HCT116 (cell line): ENCODE measurements at regions not wholly inside any gene's neighbourhood (a gene's known extent, or its start where the extent isn't known, plus 50 kb on each side); places are given as distances from the start of the nearest gene placed in this dataset.

Experiments used
- ATAC-seq: fragments of 200-7000 bp; cut with Tn5 transposase; 2 replicates; pipeline ENCODE4 v1.9.1; 2020; ENCODE audit warnings: mild to moderate bottlenecking, moderate library complexity
- BruUV-seq: library from RNA; stranded (reverse); fragments of 400-500 nt; replicated peaks from 2 replicates; lab custom pipeline; 2021; lab: Mats Ljungman, UMichigan
- CTCF ChIA-PET: fragments of 300-600 bp; sonication (Branson Sonifier 250); formaldehyde crosslinking; loops from one replicate; lab custom pipeline; 2021; ENCODE audit warnings: antibody characterized with exemption; lab: Charles Lee
- POLR2A ChIA-PET: fragments of 300-600, 350-600 bp; sonication (Branson Sonifier 250); formaldehyde crosslinking; loops from one replicate; lab custom pipeline; 2021; ENCODE audit warnings: antibody characterized with exemption; lab: Charles Lee
- RAD21 ChIA-PET, 2 experiments: fragments of 300-600 bp; sonication (Branson Sonifier 250); formaldehyde crosslinking; loops; one replicate each; lab custom pipeline; 2023; ENCODE audit warnings: low total read pairs in 2 of 2; ENCODE audit not compliant: uncharacterized antibody in 2 of 2, unreplicated experiment in 2 of 2, low non-redundant PET in 1 of 2; lab: Charles Lee
- DNase-seq: peaks from one replicate; pipeline ENCODE4 v3.0.0-alpha.2; 2010; ENCODE audit warnings: low read depth, low spot score
- H2AFZ ChIP-seq: fragments of 200-600 bp; shearing (Covaris generic), sonication (generic); 2 replicates; pipeline ENCODE4 v1.6.1; 2017; ENCODE audit warnings: low read depth, mixed run types, mixed read lengths, antibody characterized with exemption, low read length; ENCODE audit not compliant: poor library complexity, severe bottlenecking
- H3K27ac ChIP-seq: 2 replicates; pipeline ENCODE4 v1.5.1; 2012; ENCODE audit warnings: low read depth, low read length
- H3K27me3 ChIP-seq: fragments of 200-600 bp; sonication (generic); 2 replicates; pipeline ENCODE4 v1.6.1; 2016; ENCODE audit warnings: mixed run types, low read length, mixed read lengths; ENCODE audit not compliant: insufficient read depth
- H3K36me3 ChIP-seq, 2 experiments: fragments of 200-500 bp in 1 of 2; fragments of 200-600 bp in 1 of 2; sonication (Bioruptor generic) in 1 of 2; sonication (generic) in 1 of 2; 2 replicates each; pipeline versions ENCODE4 v1.5.1 to v1.6.1; 2014 to 2016; ENCODE audit warnings: low read length in 2 of 2, inconsistent platforms in 1 of 2, mixed read lengths in 1 of 2, mixed run types in 1 of 2; ENCODE audit not compliant: insufficient read depth in 2 of 2, control insufficient read depth in 1 of 2
- H3K4me1 ChIP-seq, 2 experiments: fragments of 200-600 bp in 1 of 2; sonication (generic) in 1 of 2; 2 replicates each; pipeline versions ENCODE4 v1.5.1 to v1.6.1; 2012 to 2017; ENCODE audit warnings: low read length in 2 of 2, inconsistent platforms in 1 of 2, mild to moderate bottlenecking in 1 of 2, mixed read lengths in 1 of 2, mixed run types in 1 of 2, moderate library complexity in 1 of 2; ENCODE audit not compliant: insufficient read depth in 2 of 2, control insufficient read depth in 1 of 2
- H3K4me2 ChIP-seq: fragments of 200-600 bp; sonication (generic); 2 replicates; pipeline ENCODE4 v1.6.1; 2017; ENCODE audit warnings: mixed run types, low read length, mixed read lengths
- H3K4me3 ChIP-seq, 2 experiments: fragments of 200-600 bp in 1 of 2; sonication (generic) in 1 of 2; replicated peaks in 1 of 2; 2 replicates each; pipeline ENCODE4 v1.5.1; 2011 to 2016; ENCODE audit warnings: low read length in 2 of 2, control low read depth in 1 of 2, low read depth in 1 of 2, mild to moderate bottlenecking in 1 of 2, mixed read lengths in 1 of 2, mixed run types in 1 of 2
- H3K79me2 ChIP-seq: fragments of 200-600 bp; sonication (generic); 2 replicates; pipeline ENCODE4 v1.6.1; 2017; ENCODE audit warnings: mild to moderate bottlenecking, mixed run types, low read length, moderate library complexity, mixed read lengths; ENCODE audit not compliant: insufficient read depth
- H3K9ac ChIP-seq: fragments of 200-600 bp; sonication (generic); 2 replicates; pipeline ENCODE4 v1.6.1; 2016; ENCODE audit warnings: low read length, mixed read lengths
- H3K9me2 ChIP-seq: fragments of 200-600 bp; sonication (generic), shearing (Covaris generic); 2 replicates; pipeline ENCODE4 v1.6.1; 2017; ENCODE audit warnings: mixed run types, mild to moderate bottlenecking, moderate library complexity; ENCODE audit not compliant: insufficient read depth
- H3K9me3 ChIP-seq, 2 experiments: fragments of 200-500 bp in 1 of 2; fragments of 200-600 bp in 1 of 2; sonication (Bioruptor generic) in 1 of 2; sonication (generic) in 1 of 2; 2 replicates each; pipeline ENCODE4 v1.6.1; 2014 to 2017; ENCODE audit warnings: low read length in 2 of 2, mixed read lengths in 2 of 2, inconsistent platforms in 1 of 2, low read depth in 1 of 2, mild to moderate bottlenecking in 1 of 2, mixed run types in 1 of 2, moderate library complexity in 1 of 2; ENCODE audit not compliant: control insufficient read depth in 1 of 2, insufficient read depth in 1 of 2
- H4K20me1 ChIP-seq: fragments of 200-600 bp; sonication (generic), shearing (Covaris generic); 2 replicates; pipeline ENCODE4 v1.6.1; 2017; ENCODE audit warnings: mixed run types, mild to moderate bottlenecking, moderate library complexity; ENCODE audit not compliant: insufficient read depth
- CBX3 ChIP-seq: IDR thresholded peaks from 2 replicates; pipeline ENCODE4 v1.6.1; 2012; ENCODE audit warnings: low read depth
- CEBPB ChIP-seq: IDR thresholded peaks from 2 replicates; pipeline ENCODE4 v1.6.1; 2012; ENCODE audit warnings: low read depth
- EGR1 ChIP-seq: IDR thresholded peaks from 2 replicates; pipeline ENCODE4 v1.6.1; 2012; ENCODE audit warnings: low read depth
- ELF1 ChIP-seq: IDR thresholded peaks from 2 replicates; pipeline ENCODE4 v1.6.1; 2012; ENCODE audit warnings: low read depth, borderline replicate concordance
- EZH2 ChIP-seq: fragments of 200-600 bp; sonication (generic); IDR thresholded peaks from 2 replicates; pipeline ENCODE4 v1.6.1; 2017; ENCODE audit warnings: antibody characterized with exemption, mixed run types
- FOSL1 ChIP-seq: IDR thresholded peaks from 2 replicates; pipeline ENCODE4 v1.6.1; 2012; ENCODE audit warnings: low read depth
- POLR2A ChIP-seq: IDR thresholded peaks from 2 replicates; pipeline ENCODE4 v1.7.0; 2011; ENCODE audit warnings: borderline replicate concordance; ENCODE audit not compliant: insufficient read depth, insufficient read length; ENCODE audit errors: extremely low read depth
- POLR2AphosphoS5 ChIP-seq: IDR thresholded peaks from 2 replicates; pipeline ENCODE4 v1.6.1; 2011; ENCODE audit warnings: mild to moderate bottlenecking, low read depth, low read length, moderate library complexity
- RAD21 ChIP-seq: IDR thresholded peaks from 2 replicates; pipeline ENCODE4 v1.6.1; 2012; ENCODE audit warnings: low read depth, mild to moderate bottlenecking
- TCF7L2 ChIP-seq: IDR thresholded peaks from 2 replicates; pipeline ENCODE4 v1.7.0; 2011; ENCODE audit warnings: borderline replicate concordance, inconsistent platforms; ENCODE audit not compliant: insufficient read depth, insufficient read length; ENCODE audit errors: extremely low read depth
- YY1 ChIP-seq: IDR thresholded peaks from 2 replicates; pipeline ENCODE4 v1.6.1; 2011; ENCODE audit warnings: low read length, low read depth, moderate library complexity, mild to moderate bottlenecking; ENCODE audit not compliant: insufficient replicate concordance; ENCODE audit errors: extremely low read depth
- ZFX ChIP-seq: fragments of 450-650 bp; IDR thresholded peaks from 2 replicates; pipeline ENCODE4 v1.6.1; 2017
- ZNF274 ChIP-seq: fragments of 200-500 bp; sonication (Bioruptor generic); IDR thresholded peaks from 2 replicates; pipeline ENCODE4 v1.6.1; 2014; ENCODE audit warnings: mild to moderate bottlenecking, low read depth, low read length, inconsistent platforms
- intact Hi-C: fragments of 100-400 bp; cut with micrococcal nuclease; formaldehyde crosslinking; loops from 2 replicates; pipeline ENCODE4 v1.10.0; 2022
- TF ChIP-seq, protein P1 (sequence below): IDR thresholded peaks from 2 replicates; pipeline ENCODE4 v1.6.1; 2012; ENCODE audit warnings: low read depth
- TF ChIP-seq, protein P2 (sequence below): IDR thresholded peaks from 2 replicates; pipeline ENCODE4 v1.6.1; 2011; ENCODE audit warnings: mild to moderate bottlenecking, low read length, moderate library complexity; ENCODE audit not compliant: insufficient replicate concordance; ENCODE audit errors: extremely low read depth
- TF ChIP-seq, protein P3 (sequence below): IDR thresholded peaks from 2 replicates; pipeline ENCODE4 v1.6.1; 2012

DNA sequence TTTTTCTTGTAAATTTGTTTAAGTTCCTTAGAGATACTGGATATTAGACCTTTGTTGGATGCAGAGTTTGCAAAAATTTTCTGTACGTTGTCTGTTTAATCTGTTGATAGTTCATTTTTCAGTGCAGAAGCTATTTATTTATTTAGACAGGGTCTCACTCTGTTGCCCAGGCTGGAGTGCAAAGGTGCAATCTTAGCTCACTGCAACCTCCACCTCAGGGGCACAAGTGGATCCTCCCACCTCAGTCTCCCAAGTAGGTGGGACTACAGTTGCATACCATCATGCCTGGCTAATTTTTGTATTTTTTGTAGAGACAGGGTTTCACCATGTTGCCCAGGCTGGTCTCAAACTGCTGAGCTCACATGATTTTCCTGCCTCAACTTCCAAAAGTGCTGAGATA, 568.2 kb upstream of the REG3G start:
- H3K27me3 ChIP-seq: no peaks in the 10 kb centered on the region
- no peaks in the 10 kb centered on the region for H3K9me2 ChIP-seq
- H3K36me3 ChIP-seq: no peaks in the 10 kb centered on the region
- ChIA-PET RAD21 (no interaction called here), CTCF (no interaction called here), POLR2A (no interaction called here)
- H3K27ac ChIP-seq: no peak overlapping the region
- DNase-seq (no peak), ATAC-seq (no peak)
- intact Hi-C loops: no loop called here
- H4K20me1 ChIP-seq: no peaks in the 10 kb centered on the region
- no peaks in the 10 kb centered on the region for H3K79me2 ChIP-seq
- no peak overlapping the region for H3K4me2 ChIP-seq
- TF ChIP-seq CBX3 (no peak), ELF1 (no peak), ZFX (no peak)
- peaks cover 4 to 11% of the 10 kb centered on the region in 2 experiments; a peak in 2 of 4 replicates for H3K9me3 ChIP-seq
- H3K4me3 ChIP-seq: no peak overlapping the region
- H2AFZ ChIP-seq: no peak overlapping the region
- no TSS peak for BruUV-seq
- H3K4me1 ChIP-seq: no peaks in the 10 kb centered on the region
- H3K9ac ChIP-seq: no peak overlapping the region

DNA sequence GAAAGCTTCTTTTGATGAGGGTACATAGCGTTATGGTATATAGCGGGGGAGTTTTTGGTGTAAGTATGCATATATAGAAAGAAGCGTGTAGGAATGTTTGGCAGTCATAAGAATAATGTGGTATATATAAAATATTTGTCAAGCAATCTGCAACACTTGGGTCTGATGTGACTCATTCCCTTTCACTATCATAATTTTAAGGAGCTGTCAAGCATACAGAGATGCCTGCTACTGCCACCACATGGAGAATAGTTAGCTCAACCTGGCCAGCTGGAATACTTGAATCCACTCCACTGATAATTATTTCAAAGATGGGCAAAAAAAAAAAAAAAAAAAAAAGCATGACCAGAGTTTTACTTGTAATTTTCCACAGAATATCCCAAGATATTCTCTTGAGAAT, 559.8 kb upstream of the REG3G start:
- CTCF ChIA-PET: no interaction called here
- POLR2A ChIA-PET: no interaction called here
- no peak for DNase-seq
- TF ChIP-seq ZNF274: no peak
- no peak for TF ChIP-seq YY1
- TF ChIP-seq TCF7L2: no peak
- no peak for TF ChIP-seq EGR1
- no peak for TF ChIP-seq CEBPB
- no peak for TF ChIP-seq POLR2A
- no peak for TF ChIP-seq RAD21
- no peak for TF ChIP-seq EZH2
- TF ChIP-seq CBX3: no peak
- TF ChIP-seq, protein P1, sequence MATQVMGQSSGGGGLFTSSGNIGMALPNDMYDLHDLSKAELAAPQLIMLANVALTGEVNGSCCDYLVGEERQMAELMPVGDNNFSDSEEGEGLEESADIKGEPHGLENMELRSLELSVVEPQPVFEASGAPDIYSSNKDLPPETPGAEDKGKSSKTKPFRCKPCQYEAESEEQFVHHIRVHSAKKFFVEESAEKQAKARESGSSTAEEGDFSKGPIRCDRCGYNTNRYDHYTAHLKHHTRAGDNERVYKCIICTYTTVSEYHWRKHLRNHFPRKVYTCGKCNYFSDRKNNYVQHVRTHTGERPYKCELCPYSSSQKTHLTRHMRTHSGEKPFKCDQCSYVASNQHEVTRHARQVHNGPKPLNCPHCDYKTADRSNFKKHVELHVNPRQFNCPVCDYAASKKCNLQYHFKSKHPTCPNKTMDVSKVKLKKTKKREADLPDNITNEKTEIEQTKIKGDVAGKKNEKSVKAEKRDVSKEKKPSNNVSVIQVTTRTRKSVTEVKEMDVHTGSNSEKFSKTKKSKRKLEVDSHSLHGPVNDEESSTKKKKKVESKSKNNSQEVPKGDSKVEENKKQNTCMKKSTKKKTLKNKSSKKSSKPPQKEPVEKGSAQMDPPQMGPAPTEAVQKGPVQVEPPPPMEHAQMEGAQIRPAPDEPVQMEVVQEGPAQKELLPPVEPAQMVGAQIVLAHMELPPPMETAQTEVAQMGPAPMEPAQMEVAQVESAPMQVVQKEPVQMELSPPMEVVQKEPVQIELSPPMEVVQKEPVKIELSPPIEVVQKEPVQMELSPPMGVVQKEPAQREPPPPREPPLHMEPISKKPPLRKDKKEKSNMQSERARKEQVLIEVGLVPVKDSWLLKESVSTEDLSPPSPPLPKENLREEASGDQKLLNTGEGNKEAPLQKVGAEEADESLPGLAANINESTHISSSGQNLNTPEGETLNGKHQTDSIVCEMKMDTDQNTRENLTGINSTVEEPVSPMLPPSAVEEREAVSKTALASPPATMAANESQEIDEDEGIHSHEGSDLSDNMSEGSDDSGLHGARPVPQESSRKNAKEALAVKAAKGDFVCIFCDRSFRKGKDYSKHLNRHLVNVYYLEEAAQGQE: no peak
- no peak for TF ChIP-seq ZFX
- TF ChIP-seq POLR2AphosphoS5: no peak
- TF ChIP-seq, protein P2, sequence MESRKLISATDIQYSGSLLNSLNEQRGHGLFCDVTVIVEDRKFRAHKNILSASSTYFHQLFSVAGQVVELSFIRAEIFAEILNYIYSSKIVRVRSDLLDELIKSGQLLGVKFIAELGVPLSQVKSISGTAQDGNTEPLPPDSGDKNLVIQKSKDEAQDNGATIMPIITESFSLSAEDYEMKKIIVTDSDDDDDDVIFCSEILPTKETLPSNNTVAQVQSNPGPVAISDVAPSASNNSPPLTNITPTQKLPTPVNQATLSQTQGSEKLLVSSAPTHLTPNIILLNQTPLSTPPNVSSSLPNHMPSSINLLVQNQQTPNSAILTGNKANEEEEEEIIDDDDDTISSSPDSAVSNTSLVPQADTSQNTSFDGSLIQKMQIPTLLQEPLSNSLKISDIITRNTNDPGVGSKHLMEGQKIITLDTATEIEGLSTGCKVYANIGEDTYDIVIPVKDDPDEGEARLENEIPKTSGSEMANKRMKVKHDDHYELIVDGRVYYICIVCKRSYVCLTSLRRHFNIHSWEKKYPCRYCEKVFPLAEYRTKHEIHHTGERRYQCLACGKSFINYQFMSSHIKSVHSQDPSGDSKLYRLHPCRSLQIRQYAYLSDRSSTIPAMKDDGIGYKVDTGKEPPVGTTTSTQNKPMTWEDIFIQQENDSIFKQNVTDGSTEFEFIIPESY: no peak
- TF ChIP-seq, protein P3, sequence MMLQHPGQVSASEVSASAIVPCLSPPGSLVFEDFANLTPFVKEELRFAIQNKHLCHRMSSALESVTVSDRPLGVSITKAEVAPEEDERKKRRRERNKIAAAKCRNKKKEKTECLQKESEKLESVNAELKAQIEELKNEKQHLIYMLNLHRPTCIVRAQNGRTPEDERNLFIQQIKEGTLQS: no peak
- no peak for TF ChIP-seq FOSL1
- TF ChIP-seq ELF1: no peak

More for the DNA sequence above, 559.8 kb upstream of the REG3G start:
- H4K20me1 ChIP-seq: no peaks in the 10 kb centered on the region
- H3K27me3 ChIP-seq: no peaks in the 10 kb centered on the region
- RAD21 ChIA-PET: no interaction called here
- no peak overlapping the region for H3K4me3 ChIP-seq
- no peaks in the 10 kb centered on the region for H3K9me2 ChIP-seq
- no peaks in the 10 kb centered on the region for H3K79me2 ChIP-seq
- no peak overlapping the region for H2AFZ ChIP-seq
- H3K27ac ChIP-seq: no peak overlapping the region
- H3K4me2 ChIP-seq: no peak overlapping the region
- intact Hi-C loops: no loop called here
- BruUV-seq: no TSS peak
- H3K9me3 ChIP-seq: peaks cover 14 to 16% of the 10 kb centered on the region in 2 experiments; a peak in 2 of 4 replicates
- ATAC-seq: no peak
- no peak overlapping the region for H3K9ac ChIP-seq
- H3K36me3 ChIP-seq: no peaks in the 10 kb centered on the region
- no peaks in the 10 kb centered on the region for H3K4me1 ChIP-seq
